B cell (primary cell): ENCODE measurements at regions not wholly inside any gene's neighbourhood (a gene's known extent, or its start where the extent isn't known, plus 50 kb on each side); places are given as distances from the start of the nearest gene placed in this dataset.

Experiments used
- ATAC-seq: fragments of 200-7000 bp; cut with Tn5 transposase; one replicate; pipeline ENCODE4 v1.10.0; 2021; ENCODE audit warnings: low read depth, mild to moderate bottlenecking, moderate number of reproducible peaks, moderate library complexity
- CTCF ChIA-PET: fragments of 350-600 bp; sonication (Branson Sonifier 250); formaldehyde crosslinking; loops from one replicate; lab custom pipeline; 2021; ENCODE audit warnings: antibody characterized with exemption, inconsistent platforms; lab: Charles Lee
- POLR2A ChIA-PET: fragments of 350-600 bp; sonication (Branson Sonifier 250); formaldehyde crosslinking; loops from one replicate; lab custom pipeline; 2021; ENCODE audit warnings: antibody characterized with exemption; lab: Charles Lee
- DNase-seq: peaks from one replicate; pipeline ENCODE4 v3.0.0; 2013
- H2AFZ ChIP-seq: 2 replicates; pipeline ENCODE4 v1.6.1; 2012; ENCODE audit warnings: mild to moderate bottlenecking, low read depth, low read length; ENCODE audit not compliant: insufficient read depth, poor library complexity, severe bottlenecking
- H3K27ac ChIP-seq, 2 donors: 1 replicate in 1 of 2; 2 replicates in 1 of 2; pipeline ENCODE4 v1.5.1; 2012 to 2013; ENCODE audit warnings: low read length in 2 of 2, mild to moderate bottlenecking in 2 of 2, moderate library complexity in 1 of 2
- H3K27me3 ChIP-seq, 4 experiments: fragments of 200-600 bp in 1 of 4; sonication (generic) in 1 of 4; replicated peaks in 1 of 4; 1 replicate in 2 of 4; 2 replicates in 2 of 4; pipeline versions ENCODE4 v1.6.1 to v1.7.0; 2013 to 2016; ENCODE audit warnings: low read length in 3 of 4, mild to moderate bottlenecking in 2 of 4, mixed read lengths in 1 of 4, moderate library complexity in 1 of 4; ENCODE audit not compliant: insufficient read depth in 4 of 4, control insufficient read depth in 3 of 4; ENCODE audit errors: control extremely low read depth in 1 of 4
- H3K36me3 ChIP-seq, 2 experiments: replicated peaks in 1 of 2; 1 replicate in 1 of 2; 2 replicates in 1 of 2; pipeline versions ENCODE4 v1.6.1 to v1.7.1; 2013; ENCODE audit warnings: low read length in 1 of 2; ENCODE audit not compliant: insufficient read depth in 2 of 2, control insufficient read depth in 1 of 2; ENCODE audit errors: control extremely low read depth in 1 of 2, extremely low read depth in 1 of 2
- H3K4me1 ChIP-seq, 2 donors: fragments of 200-600 bp in 1 of 2; sonication (generic) in 1 of 2; 1 replicate in 1 of 2; 2 replicates in 1 of 2; pipeline versions ENCODE4 v1.5.1 to v1.6.1; 2013 to 2017; ENCODE audit warnings: low read length in 2 of 2; ENCODE audit not compliant: control insufficient read depth in 2 of 2, insufficient read depth in 2 of 2
- H3K4me2 ChIP-seq: replicated peaks from 2 replicates; pipeline ENCODE3; 2012; ENCODE audit warnings: mild to moderate bottlenecking, low read depth, low read length; ENCODE audit not compliant: poor library complexity, severe bottlenecking
- H3K4me3 ChIP-seq, 5 experiments: fragments of 200-600 bp in 1 of 5; sonication (generic) in 1 of 5; 1 replicate in 3 of 5; 2 replicates in 2 of 5; pipeline versions ENCODE4 v1.5.1 to v1.7.0; 2011 to 2016; ENCODE audit warnings: low read length in 4 of 5, mild to moderate bottlenecking in 4 of 5, low read depth in 2 of 5, control low read depth in 1 of 5, moderate library complexity in 1 of 5; ENCODE audit not compliant: insufficient read depth in 1 of 5; ENCODE audit errors: control extremely low read depth in 1 of 5, extremely low read depth in 1 of 5
- H3K79me2 ChIP-seq: fragments of 200-600 bp; sonication (generic); one replicate; pipeline ENCODE4 v1.6.0; 2016; ENCODE audit warnings: low read length; ENCODE audit not compliant: control insufficient read depth, insufficient read depth
- H3K9ac ChIP-seq: fragments of 200-600 bp; sonication (generic); 2 replicates; pipeline ENCODE4 v1.6.1; 2017; ENCODE audit warnings: mild to moderate bottlenecking, low read length, moderate library complexity
- H3K9me3 ChIP-seq, 3 donors: one replicate each; pipeline versions ENCODE4 v1.6.1 to v1.7.1; 2013; ENCODE audit warnings: low read length in 2 of 3; ENCODE audit not compliant: control insufficient read depth in 2 of 3, insufficient read depth in 1 of 3; ENCODE audit errors: control extremely low read depth in 1 of 3
- H4K20me1 ChIP-seq: 2 replicates; pipeline ENCODE4 v1.6.0; 2012; ENCODE audit warnings: mild to moderate bottlenecking, low read length; ENCODE audit not compliant: insufficient read depth, control insufficient read depth, poor library complexity, severe bottlenecking
- H3K27ac Mint-ChIP-seq: one replicate; pipeline ENCODE4 v1.8.0; 2021; ENCODE audit warnings: mixed read lengths
- H3K27me3 Mint-ChIP-seq: one replicate; pipeline ENCODE4 v1.8.0; 2021; ENCODE audit warnings: mixed read lengths
- H3K4me1 Mint-ChIP-seq: one replicate; pipeline ENCODE4 v1.8.0; 2021; ENCODE audit warnings: mixed read lengths
- H3K4me3 Mint-ChIP-seq: one replicate; pipeline ENCODE4 v1.8.0; 2021; ENCODE audit warnings: mixed read lengths
- H3K9me3 Mint-ChIP-seq: one replicate; pipeline ENCODE4 v1.8.0; 2022; ENCODE audit warnings: mixed read lengths; ENCODE audit not compliant: insufficient read depth
- CTCF ChIP-seq: fragments of 200-600 bp; IDR thresholded peaks from one replicate; pipeline ENCODE4 v1.8.0; 2022; ENCODE audit warnings: antibody characterized with exemption, mild to moderate bottlenecking
- EZH2 ChIP-seq: IDR thresholded peaks from 2 replicates; pipeline ENCODE4 v1.6.1; 2012; ENCODE audit warnings: borderline replicate concordance, low read depth, mild to moderate bottlenecking, moderate library complexity, low read length; ENCODE audit not compliant: insufficient read depth, poor library complexity, severe bottlenecking
- WGBS: methylation state at CpG from one replicate; pipeline ENCODE4 v1.1.5; 2013; ENCODE audit warnings: missing lambda C conversion rate; ENCODE audit not compliant: insufficient coverage; 5-methylcytosine and 5-hydroxymethylcytosine counted together
- intact Hi-C: fragments of 100-400 bp; cut with micrococcal nuclease; formaldehyde crosslinking; loops from one replicate; pipeline ENCODE4 v1.10.0; 2022

- Histone ChIP-seq H3K4me2 (no peak overlapping the region), H3K4me3 (no peak overlapping the region), H3K27ac (no peak overlapping the region), H4K20me1 (no peaks in the 10 kb centered on the region), H3K79me2 (no peaks in the 10 kb centered on the region), H3K9ac (no peak overlapping the region), H3K4me1 (peaks cover 29 to 35% of the 10 kb centered on the region in 2 donors), H3K36me3 (no peaks in the 10 kb centered on the region), H2AFZ (no peak overlapping the region), H3K27me3 (no peaks in the 10 kb centered on the region), H3K9me3 (peaks cover 0 to 5% (median 3%) of the 10 kb centered on the region in 3 donors)
- no peak for TF ChIP-seq EZH2
- TF ChIP-seq CTCF: no peak
- Mint-ChIP-seq H3K4me1 (peaks cover 33% of the 10 kb centered on the region), H3K27me3 (no peaks in the 10 kb centered on the region), H3K9me3 (no peaks in the 10 kb centered on the region), H3K27ac (no peak overlapping the region), H3K4me3 (no peak overlapping the region)
- ATAC-seq (no peak), DNase-seq (no peak)
- CTCF ChIA-PET: no interaction called here
- WGBS: 95% methylated on average over 5 of the region's 5 CpGs
- intact Hi-C loops: no loop called here
- POLR2A ChIA-PET: no interaction called here
These were observed 71.2 kb upstream of the POMGNT2 start for GRCh38 chr3:43177085-43177484.

- H3K4me3 ChIP-seq: no peak overlapping the region
- Mint-ChIP-seq H3K4me3 (no peak overlapping the region), H3K27ac (no peak overlapping the region), H3K4me1 (peaks cover 32% of the 10 kb centered on the region), H3K9me3 (no peaks in the 10 kb centered on the region), H3K27me3 (no peaks in the 10 kb centered on the region)
- DNase-seq (no peak), ATAC-seq (no peak)
- no peak overlapping the region for H3K4me2 ChIP-seq
- no peak for TF ChIP-seq CTCF
- H3K4me1 ChIP-seq: peaks cover 28 to 31% of the 10 kb centered on the region in 2 donors
- 45% methylated on average over 4 of the region's 4 CpGs for WGBS
- H2AFZ ChIP-seq: peak overlapping the region; percentile 45
- POLR2A ChIA-PET: no interaction called here
- no peak overlapping the region for H3K9ac ChIP-seq
- intact Hi-C loops: no loop called here
- no peaks in the 10 kb centered on the region for H4K20me1 ChIP-seq
- CTCF ChIA-PET: interaction anchor here (0.8 kb wide), 1 partner anchor 201 kb away, joined by 4 read pairs; no protein-coding TSS in a partner anchor
- no peaks in the 10 kb centered on the region for H3K27me3 ChIP-seq
- H3K27ac ChIP-seq: no peak overlapping the region
- peaks cover 0 to 7% (median 3%) of the 10 kb centered on the region in 3 donors for H3K9me3 ChIP-seq
- H3K36me3 ChIP-seq: no peaks in the 10 kb centered on the region
- H3K79me2 ChIP-seq: no peaks in the 10 kb centered on the region
These were observed 70.8 kb upstream of the POMGNT2 start for GRCh38 chr3:43176666-43177065.
